SK-N-SH treated with all-trans-retinoic acid at 6 μM for 48 hours (cell line): ENCODE measurements at regions not wholly inside any gene's neighbourhood (a gene's known extent, or its start where the extent isn't known, plus 50 kb on each side); places are given as distances from the start of the nearest gene placed in this dataset.

Experiments used
- ATAC-seq: fragments of 200-7000 bp; cut with Tn5 transposase; 3 replicates; pipeline ENCODE4 v1.9.1; 2020; ENCODE audit warnings: mild to moderate bottlenecking, moderate library complexity
- ARNTL ChIP-seq: fragments of 450-650 bp; formaldehyde crosslinking; IDR thresholded peaks from 2 replicates; pipeline ENCODE4 v1.5.0; 2020; ENCODE audit warnings: low read depth, mild to moderate bottlenecking, moderate library complexity, borderline replicate concordance
- BACH2 ChIP-seq: fragments of 250-450 bp; sonication (Bioruptor Pico); IDR thresholded peaks from 2 replicates; pipeline ENCODE4 v1.9.0; 2021; ENCODE audit warnings: mild to moderate bottlenecking, borderline replicate concordance
- CREB5 ChIP-seq: fragments of 250-450 bp; sonication (Bioruptor Pico); IDR thresholded peaks from 2 replicates; pipeline ENCODE4 v1.5.1; 2020; ENCODE audit warnings: low read depth, mild to moderate bottlenecking, moderate library complexity
- CSDC2 ChIP-seq: fragments of 250-450 bp; sonication (Bioruptor Pico); IDR thresholded peaks from 2 replicates; pipeline ENCODE4 v1.5.0; 2020; ENCODE audit warnings: mild to moderate bottlenecking, moderate library complexity
- ESRRG ChIP-seq: fragments of 250-450 bp; sonication (Bioruptor Pico); IDR thresholded peaks from 2 replicates; pipeline ENCODE4 v1.6.1; 2021; ENCODE audit warnings: mild to moderate bottlenecking
- GLIS3 ChIP-seq: fragments of 250-450 bp; sonication (Bioruptor Pico); IDR thresholded peaks from 2 replicates; pipeline ENCODE4 v1.5.0; 2020; ENCODE audit warnings: mild to moderate bottlenecking, moderate library complexity
- ISL1 ChIP-seq: fragments of 250-450 bp; sonication (Bioruptor Pico); IDR thresholded peaks from 2 replicates; pipeline ENCODE4 v2.1.2; 2022; ENCODE audit warnings: mild to moderate bottlenecking, moderate library complexity
- OSR1 ChIP-seq: fragments of 250-450 bp; sonication (Bioruptor Pico); IDR thresholded peaks from 2 replicates; pipeline ENCODE4 v1.8.0; 2022; ENCODE audit warnings: moderate library complexity, mild to moderate bottlenecking, inconsistent platforms
- PATZ1 ChIP-seq: fragments of 250-450 bp; sonication (Bioruptor Pico); IDR thresholded peaks from 2 replicates; pipeline ENCODE4 v1.8.0; 2020; ENCODE audit warnings: mild to moderate bottlenecking, moderate library complexity, borderline replicate concordance
- POU6F1 ChIP-seq: fragments of 250-450 bp; sonication (Bioruptor Pico); IDR thresholded peaks from 2 replicates; pipeline ENCODE4 v1.8.0; 2021; ENCODE audit warnings: low read depth, mild to moderate bottlenecking, moderate library complexity, borderline replicate concordance
- PPARA ChIP-seq: fragments of 250-450 bp; sonication (Bioruptor Pico); IDR thresholded peaks from 2 replicates; pipeline ENCODE4 v1.5.0; 2020; ENCODE audit warnings: mild to moderate bottlenecking, borderline replicate concordance
- RARB ChIP-seq: fragments of 250-450 bp; sonication (Bioruptor Pico); IDR thresholded peaks from 2 replicates; pipeline ENCODE4 v1.8.0; 2021; ENCODE audit warnings: mild to moderate bottlenecking, moderate library complexity
- SNAI2 ChIP-seq: fragments of 250-450 bp; sonication (Bioruptor Pico); IDR thresholded peaks from 2 replicates; pipeline ENCODE4 v1.5.0; 2020; ENCODE audit warnings: mild to moderate bottlenecking, moderate library complexity
- TCF4 ChIP-seq: fragments of 250-450 bp; sonication (Bioruptor Pico); IDR thresholded peaks from 2 replicates; pipeline ENCODE4 v1.8.0; 2021; ENCODE audit warnings: mild to moderate bottlenecking, moderate library complexity, borderline replicate concordance
- TOX ChIP-seq: fragments of 250-450 bp; sonication (Bioruptor Pico); IDR thresholded peaks from 2 replicates; pipeline ENCODE4 v1.8.0; 2021; ENCODE audit warnings: mild to moderate bottlenecking, moderate library complexity, borderline replicate concordance
- TSHZ2 ChIP-seq: fragments of 250-450 bp; sonication (Bioruptor Pico); IDR thresholded peaks from 2 replicates; pipeline ENCODE4 v1.5.0; 2020; ENCODE audit warnings: mild to moderate bottlenecking, moderate library complexity
- ZC3H10 ChIP-seq: fragments of 250-450 bp; sonication (Bioruptor Pico); IDR thresholded peaks from 2 replicates; pipeline ENCODE4 v1.5.1; 2021; ENCODE audit warnings: mild to moderate bottlenecking, moderate library complexity
- ZFP3 ChIP-seq: fragments of 250-450 bp; sonication (Bioruptor Pico); IDR thresholded peaks from 2 replicates; pipeline ENCODE4 v1.5.0; 2020; ENCODE audit warnings: mild to moderate bottlenecking, moderate library complexity
- ZFP30 ChIP-seq: fragments of 450-650 bp; formaldehyde crosslinking; IDR thresholded peaks from 2 replicates; pipeline ENCODE4 v1.5.0; 2022; ENCODE audit warnings: mild to moderate bottlenecking, moderate library complexity
- ZNF565 ChIP-seq: fragments of 450-650 bp; formaldehyde crosslinking; conservative IDR thresholded peaks from 2 replicates; pipeline ENCODE4 v1.5.0; 2020; ENCODE audit warnings: low read depth, mild to moderate bottlenecking, moderate library complexity
- ZNF70 ChIP-seq: fragments of 450-650 bp; formaldehyde crosslinking; IDR thresholded peaks from 2 replicates; pipeline ENCODE4 v1.5.0; 2020; ENCODE audit warnings: mild to moderate bottlenecking, moderate library complexity
- ZNF8 ChIP-seq: fragments of 450-650 bp; formaldehyde crosslinking; IDR thresholded peaks from 2 replicates; pipeline ENCODE4 v1.5.0; 2020; ENCODE audit warnings: mild to moderate bottlenecking, moderate library complexity

- no peak for ATAC-seq
- TF ChIP-seq PATZ1 = no peak
- no peak for TF ChIP-seq ISL1 (CRISPR knock-in tag)
- TF ChIP-seq ZNF565 (CRISPR knock-in tag) = no peak
- TF ChIP-seq OSR1 (CRISPR knock-in tag) = no peak
- TF ChIP-seq CREB5 = no peak
- TF ChIP-seq CSDC2 = no peak
- TF ChIP-seq ZNF70 = no peak
- TF ChIP-seq RARB (CRISPR knock-in tag) = no peak
- no peak for TF ChIP-seq PPARA (CRISPR knock-in tag)
These were observed 229.5 kb upstream of the TMEFF2 start for GRCh38 chr2:192424243-192424642.

- no peak for ATAC-seq
- TF ChIP-seq CSDC2 (no peak), ZFP3 (no peak), GLIS3 (no peak), TSHZ2 (CRISPR knock-in tag) (no peak), PATZ1 (no peak), BACH2 (CRISPR knock-in tag) (no peak), ZNF565 (CRISPR knock-in tag) (no peak), SNAI2 (CRISPR knock-in tag) (no peak), TOX (CRISPR knock-in tag) (no peak)
These were observed 225.1 kb upstream of the TMEFF2 start for GRCh38 chr2:192419786-192420185.

GRCh38 chr2:192416060-192416459 is 221.3 kb upstream of the TMEFF2 start:
- ATAC-seq = no peak
- no peak for TF ChIP-seq OSR1 (CRISPR knock-in tag)
- no peak for TF ChIP-seq PPARA (CRISPR knock-in tag)
- TF ChIP-seq PATZ1 = no peak
- TF ChIP-seq ZFP30 (CRISPR knock-in tag) = no peak
- no peak for TF ChIP-seq POU6F1
- no peak for TF ChIP-seq ZNF70
- TF ChIP-seq ZNF565 (CRISPR knock-in tag) = no peak
- TF ChIP-seq GLIS3 = no peak
- no peak for TF ChIP-seq RARB (CRISPR knock-in tag)
- no peak for TF ChIP-seq TSHZ2 (CRISPR knock-in tag)
- TF ChIP-seq ZNF8 (CRISPR knock-in tag) = no peak
- no peak for TF ChIP-seq TCF4 (CRISPR knock-in tag)
- no peak for TF ChIP-seq ZC3H10 (CRISPR knock-in tag)
- no peak for TF ChIP-seq ZFP3
- TF ChIP-seq TOX (CRISPR knock-in tag) = no peak
- no peak for TF ChIP-seq ISL1 (CRISPR knock-in tag)
- no peak for TF ChIP-seq ARNTL (CRISPR knock-in tag)
- TF ChIP-seq ESRRG (CRISPR knock-in tag) = no peak
- TF ChIP-seq CSDC2 = no peak
- TF ChIP-seq, all 23 proteins: peak for 0
